Activated T-cell treated with anti-CD3 and anti-CD28 coated beads, Interleukin-2, amount 50 U/mL, for 72 hours (primary cell): ENCODE measurements at regions not wholly inside any gene's neighbourhood (a gene's known extent, or its start where the extent isn't known, plus 50 kb on each side); places are given as distances from the start of the nearest gene placed in this dataset.
"Not testable (repeated sequence)": the region's sequence is repeated elsewhere in the genome, so short reads cannot be mapped to it uniquely, and the experiment has no call there.

Source experiments
- ATAC-seq, 2 donors: fragments of 150-1000 bp; cut with Tn5 transposase; replicated peaks in 1 of 2; 2 replicates each; pipeline ENCODE4 v1.10.0; 2021; ENCODE audit warnings: moderate library complexity in 2 of 2, mild to moderate bottlenecking in 1 of 2
- DNase-seq, 2 donors: peaks; one replicate each; pipeline ENCODE4 v3.0.0; 2021 to 2022; ENCODE audit warnings: mixed read lengths in 1 of 2
- H3K27ac Mint-ChIP-seq: one replicate; pipeline ENCODE4 v1.8.0; 2022; ENCODE audit warnings: mild to moderate bottlenecking, moderate library complexity, mixed read lengths
- H3K27me3 Mint-ChIP-seq: one replicate; pipeline ENCODE4 v1.8.0; 2022; ENCODE audit warnings: low read depth, mixed read lengths
- H3K36me3 Mint-ChIP-seq, 2 donors: one replicate each; pipeline ENCODE4 v1.8.0; 2022; ENCODE audit warnings: mixed read lengths in 2 of 2, mild to moderate bottlenecking in 1 of 2; ENCODE audit not compliant: insufficient read depth in 2 of 2
- H3K4me1 Mint-ChIP-seq: one replicate; pipeline ENCODE4 v1.8.0; 2022; ENCODE audit warnings: low read depth, mixed read lengths
- H3K4me3 Mint-ChIP-seq, 2 donors: one replicate each; pipeline ENCODE4 v1.8.0; 2022; ENCODE audit warnings: mild to moderate bottlenecking in 2 of 2, mixed read lengths in 2 of 2, moderate library complexity in 2 of 2
- H3K9me3 Mint-ChIP-seq, 2 donors: one replicate each; pipeline ENCODE4 v1.8.0; 2022; ENCODE audit warnings: mixed read lengths in 2 of 2

- H3K4me3 Mint-ChIP-seq, result no peak overlapping the region
- H3K9me3 Mint-ChIP-seq, result peaks cover 0 to 4% of the 10 kb centered on the region in 2 donors
- H3K4me1 Mint-ChIP-seq, result no peaks in the 10 kb centered on the region
- H3K27ac Mint-ChIP-seq, result no peak overlapping the region
- ATAC-seq, result no peak
- no peak for DNase-seq
- no peaks in the 10 kb centered on the region for H3K36me3 Mint-ChIP-seq
- H3K27me3 Mint-ChIP-seq, result peaks cover 4% of the 10 kb centered on the region
These were observed 54.0 kb downstream of the RFPL4B start for GRCh38 chr6:112401083-112401482.

- H3K4me1 Mint-ChIP-seq, result no peaks in the 10 kb centered on the region
- H3K9me3 Mint-ChIP-seq, result no peaks in the 10 kb centered on the region
- DNase-seq (no peak), ATAC-seq (no peak)
- H3K27me3 Mint-ChIP-seq, result peaks cover 9% of the 10 kb centered on the region
- H3K36me3 Mint-ChIP-seq, result no peaks in the 10 kb centered on the region
- no peak overlapping the region for H3K27ac Mint-ChIP-seq
- H3K4me3 Mint-ChIP-seq, result no peak overlapping the region
These were observed 60.0 kb downstream of the RFPL4B start for GRCh38 chr6:112407101-112407590.

- no peak for ATAC-seq
- Mint-ChIP-seq H3K27ac (no peak overlapping the region), H3K36me3 (no peaks in the 10 kb centered on the region), H3K4me3 (no peak overlapping the region), H3K4me1 (no peaks in the 10 kb centered on the region), H3K9me3 (no peaks in the 10 kb centered on the region), H3K27me3 (peaks cover 11% of the 10 kb centered on the region)
- no peak for DNase-seq
These were observed 61.4 kb downstream of the RFPL4B start for GRCh38 chr6:112408522-112408921.

- H3K9me3 Mint-ChIP-seq, result no peaks in the 10 kb centered on the region
- no peak for ATAC-seq
- H3K4me3 Mint-ChIP-seq, result no peak overlapping the region
- H3K27me3 Mint-ChIP-seq, result peaks cover 15% of the 10 kb centered on the region
- no peaks in the 10 kb centered on the region for H3K36me3 Mint-ChIP-seq
- H3K27ac Mint-ChIP-seq, result no peak overlapping the region
- no peaks in the 10 kb centered on the region for H3K4me1 Mint-ChIP-seq
- DNase-seq, result no peak
These were observed 62.2 kb downstream of the RFPL4B start for GRCh38 chr6:112409311-112409710.

GRCh38 chr6:112413780-112414179 is 66.7 kb downstream of the RFPL4B start:
- no peak for DNase-seq
- Mint-ChIP-seq H3K4me3 (no peak overlapping the region), H3K9me3 (no peaks in the 10 kb centered on the region), H3K4me1 (no peaks in the 10 kb centered on the region), H3K27ac (no peak overlapping the region), H3K27me3 (peaks cover 8% of the 10 kb centered on the region), H3K36me3 (no peaks in the 10 kb centered on the region)
- ATAC-seq, result no peak

GRCh38 chr6:112415366-112415765 is 68.2 kb downstream of the RFPL4B start:
- H3K36me3 Mint-ChIP-seq, result no peaks in the 10 kb centered on the region
- H3K27ac Mint-ChIP-seq, result no peak overlapping the region

GRCh38 chr6:112416866-112417265 is 69.7 kb downstream of the RFPL4B start:
- peaks cover 0 to 2% of the 10 kb centered on the region in 2 donors for H3K9me3 Mint-ChIP-seq
- H3K4me1 Mint-ChIP-seq, result no peaks in the 10 kb centered on the region
- DNase-seq, result no peak
- H3K27me3 Mint-ChIP-seq, result peaks cover 8% of the 10 kb centered on the region
- H3K27ac Mint-ChIP-seq, result no peak overlapping the region
- H3K4me3 Mint-ChIP-seq, result no peak overlapping the region
- no peaks in the 10 kb centered on the region for H3K36me3 Mint-ChIP-seq
- no peak for ATAC-seq

More at GRCh38 chr6:112415366-112415765, 68.2 kb downstream of the RFPL4B start:
- peaks cover 0 to 2% of the 10 kb centered on the region in 2 donors for H3K9me3 Mint-ChIP-seq
- H3K4me1 Mint-ChIP-seq, result no peaks in the 10 kb centered on the region
- DNase-seq, result no peak
- H3K4me3 Mint-ChIP-seq, result no peak overlapping the region
- no peak for ATAC-seq
- peaks cover 8% of the 10 kb centered on the region for H3K27me3 Mint-ChIP-seq

- DNase-seq, ATAC-seq, H3K9me3 Mint-ChIP-seq, H3K27ac Mint-ChIP-seq, H3K4me3 Mint-ChIP-seq, H3K4me1 Mint-ChIP-seq, H3K36me3 Mint-ChIP-seq: not testable (repeated sequence)
- peaks cover 15% of the 10 kb centered on the region for H3K27me3 Mint-ChIP-seq
These were observed 79.9 kb downstream of the RFPL4B start for GRCh38 chr6:112427011-112427410.

GRCh38 chr6:112427499-112427898 is 80.4 kb downstream of the RFPL4B start:
- DNase-seq (no peak), ATAC-seq (no peak)
- no peaks in the 10 kb centered on the region for H3K36me3 Mint-ChIP-seq
- H3K27me3 Mint-ChIP-seq, result peaks cover 10% of the 10 kb centered on the region
- H3K9me3 Mint-ChIP-seq, result peaks cover 0 to 8% of the 10 kb centered on the region in 2 donors
- H3K4me3 Mint-ChIP-seq, result no peak overlapping the region
- no peaks in the 10 kb centered on the region for H3K4me1 Mint-ChIP-seq
- no peak overlapping the region for H3K27ac Mint-ChIP-seq

- H3K4me3 Mint-ChIP-seq, result no peak overlapping the region
These were observed 81.3 kb downstream of the RFPL4B start for GRCh38 chr6:112428477-112428876.

GRCh38 chr6:112429226-112429625 is 82.1 kb downstream of the RFPL4B start:
- DNase-seq, result no peak
- Mint-ChIP-seq H3K27ac (no peak overlapping the region), H3K9me3 (peaks cover 0 to 3% of the 10 kb centered on the region in 2 donors), H3K4me1 (no peaks in the 10 kb centered on the region), H3K27me3 (peaks cover under 1% of the 10 kb centered on the region), H3K4me3 (no peak overlapping the region), H3K36me3 (no peaks in the 10 kb centered on the region)
- no peak for ATAC-seq

More at GRCh38 chr6:112428477-112428876, 81.3 kb downstream of the RFPL4B start:
- H3K27me3 Mint-ChIP-seq, result peaks cover 6% of the 10 kb centered on the region
- no peak for DNase-seq
- no peak for ATAC-seq
- no peak overlapping the region for H3K27ac Mint-ChIP-seq
- no peaks in the 10 kb centered on the region for H3K36me3 Mint-ChIP-seq
- H3K9me3 Mint-ChIP-seq, result peaks cover 0 to 8% of the 10 kb centered on the region in 2 donors
- no peaks in the 10 kb centered on the region for H3K4me1 Mint-ChIP-seq

GRCh38 chr6:112431803-112432202 is 84.7 kb downstream of the RFPL4B start:
- Mint-ChIP-seq H3K36me3 (no peaks in the 10 kb centered on the region), H3K9me3 (no peaks in the 10 kb centered on the region), H3K27me3 (no peaks in the 10 kb centered on the region), H3K4me3 (no peak overlapping the region), H3K4me1 (no peaks in the 10 kb centered on the region), H3K27ac (no peak overlapping the region)
- DNase-seq (no peak), ATAC-seq (no peak)

GRCh38 chr6:112432853-112433252 is 85.7 kb downstream of the RFPL4B start:
- Mint-ChIP-seq H3K9me3 (no peaks in the 10 kb centered on the region), H3K36me3 (no peaks in the 10 kb centered on the region), H3K4me3 (no peak overlapping the region), H3K27ac (no peak overlapping the region), H3K4me1 (no peaks in the 10 kb centered on the region), H3K27me3 (no peaks in the 10 kb centered on the region)
- ATAC-seq (no peak), DNase-seq (no peak)

- H3K4me3 Mint-ChIP-seq, result no peak overlapping the region
- no peak for DNase-seq
- H3K27me3 Mint-ChIP-seq, result no peaks in the 10 kb centered on the region
- H3K4me1 Mint-ChIP-seq, result no peaks in the 10 kb centered on the region
- no peak for ATAC-seq
- no peaks in the 10 kb centered on the region for H3K9me3 Mint-ChIP-seq
- no peak overlapping the region for H3K27ac Mint-ChIP-seq
- H3K36me3 Mint-ChIP-seq, result no peaks in the 10 kb centered on the region
These were observed 86.3 kb downstream of the RFPL4B start for GRCh38 chr6:112433457-112433856.
